K562 (cell line): ENCODE measurements at regions not wholly inside any gene's neighbourhood (a gene's known extent, or its start where the extent isn't known, plus 50 kb on each side); places are given as distances from the start of the nearest gene placed in this dataset.

Experiments used
- ATF7 ChIP-seq: fragments of 450-650 bp; IDR thresholded peaks from 2 replicates; pipeline ENCODE4 v1.7.1; 2014; ENCODE audit warnings: mild to moderate bottlenecking, moderate library complexity
- CTCF ChIP-seq, 3 experiments: IDR thresholded peaks in 2 of 3; conservative IDR thresholded peaks in 1 of 3; 2 replicates each; pipeline ENCODE4 v1.5.1; 2011 to 2012; ENCODE audit warnings: low read length in 3 of 3, mild to moderate bottlenecking in 3 of 3, control low read depth in 2 of 3, improper control_type of control experiment in 1 of 3, inconsistent platforms in 1 of 3, low read depth in 1 of 3, mixed read lengths in 1 of 3, moderate library complexity in 1 of 3; ENCODE audit not compliant: insufficient read depth in 2 of 3
- NRF1 ChIP-seq, 2 experiments: fragments of 450-650 bp; IDR thresholded peaks in 1 of 2; conservative IDR thresholded peaks in 1 of 2; 2 replicates each; pipeline ENCODE4 v1.6.1; 2014; ENCODE audit warnings: mild to moderate bottlenecking in 2 of 2
- POLR3G ChIP-seq: IDR thresholded peaks from 2 replicates; pipeline ENCODE4 v1.6.1; 2011; ENCODE audit not compliant: insufficient read length, insufficient replicate concordance; ENCODE audit errors: extremely low read depth
- SMAD1 ChIP-seq: fragments of 150-350 bp; IDR thresholded peaks from 2 replicates; pipeline ENCODE4 v1.6.1; 2014; ENCODE audit warnings: low read length, low read depth; ENCODE audit not compliant: partially characterized antibody
- ZFP91 ChIP-seq: sonication (generic); formaldehyde crosslinking; IDR thresholded peaks from 2 replicates; pipeline ENCODE4 v1.8.0; 2022; ENCODE audit warnings: mild to moderate bottlenecking, missing genetic modification reagents
- TF ChIP-seq, protein P1 (sequence below): fragments of 450-650 bp; IDR thresholded peaks from 2 replicates; pipeline ENCODE4 v1.6.1; 2014; ENCODE audit warnings: low read depth, mild to moderate bottlenecking, moderate library complexity, borderline replicate concordance
- TF ChIP-seq, protein P2 (sequence below): fragments of 450-650 bp; IDR thresholded peaks from 2 replicates; pipeline ENCODE4 v1.7.1; 2018; ENCODE audit warnings: mild to moderate bottlenecking, low read depth; ENCODE audit not compliant: partially characterized antibody

DNA sequence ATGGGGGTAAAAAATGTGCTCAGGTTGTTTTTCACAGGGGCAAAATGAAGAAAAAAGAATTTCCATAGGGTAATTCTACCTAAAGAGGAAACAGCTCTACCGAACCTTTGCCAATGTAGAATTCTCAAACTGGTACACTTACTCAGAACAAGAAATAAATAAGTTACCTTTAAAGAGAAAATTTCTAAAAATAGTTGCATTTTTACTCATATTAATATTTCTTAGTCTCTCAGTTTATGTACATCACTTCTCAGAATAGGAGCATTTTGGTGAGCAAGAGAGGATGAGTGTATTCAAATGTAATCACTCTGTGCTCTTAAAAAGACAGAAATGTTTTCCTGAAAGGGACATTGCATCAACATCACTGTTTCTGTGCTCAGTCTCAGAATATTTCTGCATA, 574.7 kb upstream of the SLC8A1 start:
- TF ChIP-seq NRF1 (conservative IDR thresholded peaks at IDR 0.05 in 1 of 2, IDR thresholded peaks at IDR 0.05 in 1 of 2) (no peak), CTCF (IDR thresholded peaks at IDR 0.05 in 2 of 3, conservative IDR thresholded peaks at IDR 0.05 in 1 of 3; ENCODE audit: insufficient read depth in 2 of 3, low read depth in 1 of 3, low read length in 3 of 3) (no peak), ATF7 (no peak), SMAD1 (no peak), POLR3G (no peak), ZFP91 (CRISPR knock-in tag) (no peak)
- TF ChIP-seq, protein P1, sequence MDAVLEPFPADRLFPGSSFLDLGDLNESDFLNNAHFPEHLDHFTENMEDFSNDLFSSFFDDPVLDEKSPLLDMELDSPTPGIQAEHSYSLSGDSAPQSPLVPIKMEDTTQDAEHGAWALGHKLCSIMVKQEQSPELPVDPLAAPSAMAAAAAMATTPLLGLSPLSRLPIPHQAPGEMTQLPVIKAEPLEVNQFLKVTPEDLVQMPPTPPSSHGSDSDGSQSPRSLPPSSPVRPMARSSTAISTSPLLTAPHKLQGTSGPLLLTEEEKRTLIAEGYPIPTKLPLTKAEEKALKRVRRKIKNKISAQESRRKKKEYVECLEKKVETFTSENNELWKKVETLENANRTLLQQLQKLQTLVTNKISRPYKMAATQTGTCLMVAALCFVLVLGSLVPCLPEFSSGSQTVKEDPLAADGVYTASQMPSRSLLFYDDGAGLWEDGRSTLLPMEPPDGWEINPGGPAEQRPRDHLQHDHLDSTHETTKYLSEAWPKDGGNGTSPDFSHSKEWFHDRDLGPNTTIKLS, result no peak
- TF ChIP-seq, protein P2, sequence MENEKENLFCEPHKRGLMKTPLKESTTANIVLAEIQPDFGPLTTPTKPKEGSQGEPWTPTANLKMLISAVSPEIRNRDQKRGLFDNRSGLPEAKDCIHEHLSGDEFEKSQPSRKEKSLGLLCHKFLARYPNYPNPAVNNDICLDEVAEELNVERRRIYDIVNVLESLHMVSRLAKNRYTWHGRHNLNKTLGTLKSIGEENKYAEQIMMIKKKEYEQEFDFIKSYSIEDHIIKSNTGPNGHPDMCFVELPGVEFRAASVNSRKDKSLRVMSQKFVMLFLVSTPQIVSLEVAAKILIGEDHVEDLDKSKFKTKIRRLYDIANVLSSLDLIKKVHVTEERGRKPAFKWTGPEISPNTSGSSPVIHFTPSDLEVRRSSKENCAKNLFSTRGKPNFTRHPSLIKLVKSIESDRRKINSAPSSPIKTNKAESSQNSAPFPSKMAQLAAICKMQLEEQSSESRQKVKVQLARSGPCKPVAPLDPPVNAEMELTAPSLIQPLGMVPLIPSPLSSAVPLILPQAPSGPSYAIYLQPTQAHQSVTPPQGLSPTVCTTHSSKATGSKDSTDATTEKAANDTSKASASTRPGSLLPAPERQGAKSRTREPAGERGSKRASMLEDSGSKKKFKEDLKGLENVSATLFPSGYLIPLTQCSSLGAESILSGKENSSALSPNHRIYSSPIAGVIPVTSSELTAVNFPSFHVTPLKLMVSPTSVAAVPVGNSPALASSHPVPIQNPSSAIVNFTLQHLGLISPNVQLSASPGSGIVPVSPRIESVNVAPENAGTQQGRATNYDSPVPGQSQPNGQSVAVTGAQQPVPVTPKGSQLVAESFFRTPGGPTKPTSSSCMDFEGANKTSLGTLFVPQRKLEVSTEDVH, result no peak
